B cell (primary cell): ENCODE measurements at regions not wholly inside any gene's neighbourhood (a gene's known extent, or its start where the extent isn't known, plus 50 kb on each side); places are given as distances from the start of the nearest gene placed in this dataset.

Experiments
- ATAC-seq: fragments of 200-7000 bp; cut with Tn5 transposase; one replicate; pipeline ENCODE4 v1.10.0; 2021; ENCODE audit warnings: low read depth, mild to moderate bottlenecking, moderate number of reproducible peaks, moderate library complexity
- CTCF ChIA-PET: fragments of 350-600 bp; sonication (Branson Sonifier 250); formaldehyde crosslinking; loops from one replicate; lab custom pipeline; 2021; ENCODE audit warnings: antibody characterized with exemption, inconsistent platforms; lab: Charles Lee
- POLR2A ChIA-PET: fragments of 350-600 bp; sonication (Branson Sonifier 250); formaldehyde crosslinking; loops from one replicate; lab custom pipeline; 2021; ENCODE audit warnings: antibody characterized with exemption; lab: Charles Lee
- DNase-seq: peaks from one replicate; pipeline ENCODE4 v3.0.0; 2013
- H2AFZ ChIP-seq: 2 replicates; pipeline ENCODE4 v1.6.1; 2012; ENCODE audit warnings: mild to moderate bottlenecking, low read depth, low read length; ENCODE audit not compliant: insufficient read depth, poor library complexity, severe bottlenecking
- H3K27ac ChIP-seq, 2 donors: 1 replicate in 1 of 2; 2 replicates in 1 of 2; pipeline ENCODE4 v1.5.1; 2012 to 2013; ENCODE audit warnings: low read length in 2 of 2, mild to moderate bottlenecking in 2 of 2, moderate library complexity in 1 of 2
- H3K27me3 ChIP-seq, 4 experiments: fragments of 200-600 bp in 1 of 4; sonication (generic) in 1 of 4; replicated peaks in 1 of 4; 1 replicate in 2 of 4; 2 replicates in 2 of 4; pipeline versions ENCODE4 v1.6.1 to v1.7.0; 2013 to 2016; ENCODE audit warnings: low read length in 3 of 4, mild to moderate bottlenecking in 2 of 4, mixed read lengths in 1 of 4, moderate library complexity in 1 of 4; ENCODE audit not compliant: insufficient read depth in 4 of 4, control insufficient read depth in 3 of 4; ENCODE audit errors: control extremely low read depth in 1 of 4
- H3K36me3 ChIP-seq, 2 experiments: replicated peaks in 1 of 2; 1 replicate in 1 of 2; 2 replicates in 1 of 2; pipeline versions ENCODE4 v1.6.1 to v1.7.1; 2013; ENCODE audit warnings: low read length in 1 of 2; ENCODE audit not compliant: insufficient read depth in 2 of 2, control insufficient read depth in 1 of 2; ENCODE audit errors: control extremely low read depth in 1 of 2, extremely low read depth in 1 of 2
- H3K4me1 ChIP-seq, 2 donors: fragments of 200-600 bp in 1 of 2; sonication (generic) in 1 of 2; 1 replicate in 1 of 2; 2 replicates in 1 of 2; pipeline versions ENCODE4 v1.5.1 to v1.6.1; 2013 to 2017; ENCODE audit warnings: low read length in 2 of 2; ENCODE audit not compliant: control insufficient read depth in 2 of 2, insufficient read depth in 2 of 2
- H3K4me2 ChIP-seq: replicated peaks from 2 replicates; pipeline ENCODE3; 2012; ENCODE audit warnings: mild to moderate bottlenecking, low read depth, low read length; ENCODE audit not compliant: poor library complexity, severe bottlenecking
- H3K4me3 ChIP-seq, 5 experiments: fragments of 200-600 bp in 1 of 5; sonication (generic) in 1 of 5; 1 replicate in 3 of 5; 2 replicates in 2 of 5; pipeline versions ENCODE4 v1.5.1 to v1.7.0; 2011 to 2016; ENCODE audit warnings: low read length in 4 of 5, mild to moderate bottlenecking in 4 of 5, low read depth in 2 of 5, control low read depth in 1 of 5, moderate library complexity in 1 of 5; ENCODE audit not compliant: insufficient read depth in 1 of 5; ENCODE audit errors: control extremely low read depth in 1 of 5, extremely low read depth in 1 of 5
- H3K79me2 ChIP-seq: fragments of 200-600 bp; sonication (generic); one replicate; pipeline ENCODE4 v1.6.0; 2016; ENCODE audit warnings: low read length; ENCODE audit not compliant: control insufficient read depth, insufficient read depth
- H3K9ac ChIP-seq: fragments of 200-600 bp; sonication (generic); 2 replicates; pipeline ENCODE4 v1.6.1; 2017; ENCODE audit warnings: mild to moderate bottlenecking, low read length, moderate library complexity
- H3K9me3 ChIP-seq, 3 donors: one replicate each; pipeline versions ENCODE4 v1.6.1 to v1.7.1; 2013; ENCODE audit warnings: low read length in 2 of 3; ENCODE audit not compliant: control insufficient read depth in 2 of 3, insufficient read depth in 1 of 3; ENCODE audit errors: control extremely low read depth in 1 of 3
- H4K20me1 ChIP-seq: 2 replicates; pipeline ENCODE4 v1.6.0; 2012; ENCODE audit warnings: mild to moderate bottlenecking, low read length; ENCODE audit not compliant: insufficient read depth, control insufficient read depth, poor library complexity, severe bottlenecking
- H3K27ac Mint-ChIP-seq: one replicate; pipeline ENCODE4 v1.8.0; 2021; ENCODE audit warnings: mixed read lengths
- H3K27me3 Mint-ChIP-seq: one replicate; pipeline ENCODE4 v1.8.0; 2021; ENCODE audit warnings: mixed read lengths
- H3K4me1 Mint-ChIP-seq: one replicate; pipeline ENCODE4 v1.8.0; 2021; ENCODE audit warnings: mixed read lengths
- H3K4me3 Mint-ChIP-seq: one replicate; pipeline ENCODE4 v1.8.0; 2021; ENCODE audit warnings: mixed read lengths
- H3K9me3 Mint-ChIP-seq: one replicate; pipeline ENCODE4 v1.8.0; 2022; ENCODE audit warnings: mixed read lengths; ENCODE audit not compliant: insufficient read depth
- CTCF ChIP-seq: fragments of 200-600 bp; IDR thresholded peaks from one replicate; pipeline ENCODE4 v1.8.0; 2022; ENCODE audit warnings: antibody characterized with exemption, mild to moderate bottlenecking
- EZH2 ChIP-seq: IDR thresholded peaks from 2 replicates; pipeline ENCODE4 v1.6.1; 2012; ENCODE audit warnings: borderline replicate concordance, low read depth, mild to moderate bottlenecking, moderate library complexity, low read length; ENCODE audit not compliant: insufficient read depth, poor library complexity, severe bottlenecking
- WGBS: methylation state at CpG from one replicate; pipeline ENCODE4 v1.1.5; 2013; ENCODE audit warnings: missing lambda C conversion rate; ENCODE audit not compliant: insufficient coverage; 5-methylcytosine and 5-hydroxymethylcytosine counted together
- intact Hi-C: fragments of 100-400 bp; cut with micrococcal nuclease; formaldehyde crosslinking; loops from one replicate; pipeline ENCODE4 v1.10.0; 2022

GRCh38 chr21:35335951-35336446 is 286.9 kb upstream of the RUNX1 start:
- H2AFZ ChIP-seq: no peak overlapping the region
- no peak overlapping the region for H3K4me2 ChIP-seq
- intact Hi-C loops: no loop called here
- ChIA-PET CTCF (no interaction called here), POLR2A (no interaction called here)
- Mint-ChIP-seq H3K27me3 (no peaks in the 10 kb centered on the region), H3K4me3 (no peak overlapping the region), H3K9me3 (peaks cover 1% of the 10 kb centered on the region), H3K4me1 (no peaks in the 10 kb centered on the region), H3K27ac (no peak overlapping the region)
- H3K9me3 ChIP-seq: no peaks in the 10 kb centered on the region
- no peaks in the 10 kb centered on the region for H3K4me1 ChIP-seq
- H3K79me2 ChIP-seq: no peaks in the 10 kb centered on the region
- ATAC-seq (no peak), DNase-seq (no peak)
- 95% methylated on average over 2 of the region's 3 CpGs for WGBS
- no peak overlapping the region for H3K9ac ChIP-seq
- H3K27me3 ChIP-seq: no peaks in the 10 kb centered on the region
- H3K4me3 ChIP-seq: no peak overlapping the region
- H3K27ac ChIP-seq: no peak overlapping the region
- no peaks in the 10 kb centered on the region for H4K20me1 ChIP-seq
- H3K36me3 ChIP-seq: no peaks in the 10 kb centered on the region
- TF ChIP-seq CTCF (no peak), EZH2 (no peak)

- H3K4me3 ChIP-seq: no peak overlapping the region
- no peaks in the 10 kb centered on the region for H3K36me3 ChIP-seq
- intact Hi-C loops: no loop called here
- TF ChIP-seq CTCF: no peak
- no peak for TF ChIP-seq EZH2
- no peaks in the 10 kb centered on the region for H3K27me3 ChIP-seq
- no peak overlapping the region for H3K4me2 ChIP-seq
- ATAC-seq (no peak), DNase-seq (no peak)
- H2AFZ ChIP-seq: no peak overlapping the region
- H3K9ac ChIP-seq: no peak overlapping the region
- 100% methylated on average over 1 of the region's 9 CpGs for WGBS
- H3K27me3 Mint-ChIP-seq: no peaks in the 10 kb centered on the region
- no peak overlapping the region for H3K4me3 Mint-ChIP-seq
- no peak overlapping the region for H3K27ac ChIP-seq
- H3K79me2 ChIP-seq: no peaks in the 10 kb centered on the region
- ChIA-PET CTCF (no interaction called here), POLR2A (no interaction called here)
- no peaks in the 10 kb centered on the region for H3K9me3 ChIP-seq
- no peaks in the 10 kb centered on the region for H3K4me1 Mint-ChIP-seq
- no peak overlapping the region for H3K27ac Mint-ChIP-seq
- H4K20me1 ChIP-seq: no peaks in the 10 kb centered on the region
- H3K4me1 ChIP-seq: no peaks in the 10 kb centered on the region
- no peaks in the 10 kb centered on the region for H3K9me3 Mint-ChIP-seq
These were observed 284.9 kb upstream of the RUNX1 start for GRCh38 chr21:35333831-35334618.
